Endothelial cell of umbilical vein (primary cell): ENCODE measurements at regions not wholly inside any gene's neighbourhood (a gene's known extent, or its start where the extent isn't known, plus 50 kb on each side); places are given as distances from the start of the nearest gene placed in this dataset.

Source experiments
- BruUV-seq: library from RNA; stranded (reverse); fragments of 400-500 nt; replicated peaks from 2 replicates; lab custom pipeline; 2021; lab: Mats Ljungman, UMichigan
- CTCF ChIA-PET: fragments of 300-600, 350-600 bp; sonication (Branson Sonifier 250); formaldehyde crosslinking; loops from one replicate; lab custom pipeline; 2021; ENCODE audit warnings: antibody characterized with exemption, inconsistent platforms; lab: Charles Lee
- POLR2A ChIA-PET: fragments of 300-600, 350-600 bp; sonication (Branson Sonifier 250); formaldehyde crosslinking; loops from one replicate; lab custom pipeline; 2021; ENCODE audit warnings: antibody characterized with exemption, inconsistent platforms; lab: Charles Lee
- DNase-seq: peaks from one replicate; pipeline ENCODE4 v3.0.0-alpha.2; 2011; ENCODE audit warnings: low read depth, low spot score
- FAIRE-seq: peaks from 2 replicates; lab custom pipeline; 2011; peaks lifted over from hg19 to GRCh38; lab: Jason Lieb, UNC
- H2AFZ ChIP-seq: 2 replicates; pipeline ENCODE4 v1.6.0; 2012; ENCODE audit warnings: low read depth, low read length, control low read depth, inconsistent platforms
- H3K27ac ChIP-seq: 2 replicates; pipeline ENCODE4 v1.5.1; 2011; ENCODE audit warnings: low read depth, mild to moderate bottlenecking, control low read depth, low read length, moderate library complexity; ENCODE audit not compliant: insufficient read depth
- H3K27me3 ChIP-seq, 2 experiments: 2 replicates each; pipeline versions ENCODE4 v1.6.0 to v1.6.1; 2011; ENCODE audit warnings: low read length in 2 of 2, mixed read lengths in 1 of 2; ENCODE audit not compliant: control insufficient read depth in 2 of 2, insufficient read depth in 2 of 2
- H3K36me3 ChIP-seq, 2 experiments: 2 replicates in 1 of 2; 3 replicates in 1 of 2; pipeline ENCODE4 v1.5.1; 2011; ENCODE audit warnings: low read length in 2 of 2, mild to moderate bottlenecking in 1 of 2, moderate library complexity in 1 of 2; ENCODE audit not compliant: control insufficient read depth in 2 of 2, insufficient read depth in 2 of 2; ENCODE audit errors: extremely low read depth in 1 of 2
- H3K4me1 ChIP-seq: 3 replicates; pipeline ENCODE4 v1.5.1; 2011; ENCODE audit warnings: mild to moderate bottlenecking, low read length; ENCODE audit not compliant: control insufficient read depth, insufficient read depth; ENCODE audit errors: extremely low read depth
- H3K4me2 ChIP-seq: 2 replicates; pipeline ENCODE4 v1.6.1; 2011; ENCODE audit warnings: low read length, control low read depth, mixed read lengths; ENCODE audit not compliant: insufficient read depth
- H3K4me3 ChIP-seq, 3 experiments: fragments of 200-600 bp in 1 of 3; sonication (generic), shearing (Covaris generic) in 1 of 3; replicated peaks in 1 of 3; 2 replicates each; pipeline ENCODE4 v1.5.1; 2011 to 2016; ENCODE audit warnings: control low read depth in 3 of 3, low read length in 3 of 3, mild to moderate bottlenecking in 2 of 3, inconsistent platforms in 1 of 3, low read depth in 1 of 3, moderate library complexity in 1 of 3; ENCODE audit not compliant: insufficient read depth in 1 of 3
- H3K79me2 ChIP-seq: 2 replicates; pipeline ENCODE4 v1.6.0; 2012; ENCODE audit warnings: low read length, inconsistent platforms; ENCODE audit not compliant: control insufficient read depth, insufficient read depth
- H3K9ac ChIP-seq: replicated peaks from 2 replicates; pipeline ENCODE3; 2011; ENCODE audit warnings: low read length, control low read depth; ENCODE audit not compliant: insufficient read depth; ENCODE audit errors: extremely low read depth
- H3K9me1 ChIP-seq: replicated peaks from 3 replicates; pipeline ENCODE4 v1.6.0; 2011; ENCODE audit warnings: mild to moderate bottlenecking, low read length; ENCODE audit not compliant: control insufficient read depth, insufficient read depth; ENCODE audit errors: extremely low read depth
- H3K9me3 ChIP-seq: replicated peaks from 2 replicates; pipeline ENCODE4 v1.5.1; 2012; ENCODE audit warnings: low read length, inconsistent platforms; ENCODE audit not compliant: control insufficient read depth, insufficient read depth
- H4K20me1 ChIP-seq: replicated peaks from 2 replicates; pipeline ENCODE3; 2011; ENCODE audit warnings: mild to moderate bottlenecking, low read length; ENCODE audit not compliant: control insufficient read depth, insufficient read depth; ENCODE audit errors: extremely low read depth
- EZH2 ChIP-seq: IDR thresholded peaks from 2 replicates; pipeline ENCODE4 v1.6.1; 2012; ENCODE audit warnings: borderline replicate concordance, low read depth, mild to moderate bottlenecking, moderate library complexity, low read length, inconsistent platforms; ENCODE audit not compliant: severe bottlenecking
- FOS ChIP-seq: IDR thresholded peaks from 2 replicates; pipeline ENCODE4 v1.6.1; 2011; ENCODE audit warnings: mild to moderate bottlenecking, low read length, moderate library complexity, borderline replicate concordance; ENCODE audit not compliant: insufficient read depth
- GATA2 ChIP-seq: IDR thresholded peaks from 2 replicates; pipeline ENCODE4 v1.7.0; 2011; ENCODE audit warnings: low read depth, mild to moderate bottlenecking, moderate library complexity, mixed read lengths, low read length; ENCODE audit not compliant: insufficient read length, insufficient read depth
- JUN ChIP-seq: IDR thresholded peaks from 2 replicates; pipeline ENCODE4 v1.6.1; 2011; ENCODE audit warnings: borderline replicate concordance, low read depth; ENCODE audit not compliant: insufficient read length, insufficient read depth
- MYC ChIP-seq: IDR thresholded peaks from one replicate; pipeline ENCODE4 v1.6.1; 2011; ENCODE audit warnings: mild to moderate bottlenecking, low read depth, low read length
- POLR2A ChIP-seq: IDR thresholded peaks from 2 replicates; pipeline ENCODE4 v1.6.1; 2012; ENCODE audit warnings: low read depth, mild to moderate bottlenecking, control low read depth, low read length
- POLR2AphosphoS5 ChIP-seq: IDR thresholded peaks from 2 replicates; pipeline ENCODE4 v1.6.1; 2012; ENCODE audit warnings: low read depth, mild to moderate bottlenecking, control low read depth, low read length, moderate library complexity; ENCODE audit not compliant: insufficient read depth
- dilution Hi-C: fragments of 300-500 bp; cut with MboI; formaldehyde crosslinking; loops from one replicate; pipeline ENCODE4 v1.15.0; 2019; ENCODE audit warnings: low sequenced_read_pairs; ENCODE audit not compliant: extremely low pct_ligation_motif_present
- intact Hi-C: fragments of 100-400 bp; cut with micrococcal nuclease; formaldehyde crosslinking; loops from one replicate; pipeline ENCODE4 v1.10.0; 2022
- TF ChIP-seq, protein P1 (sequence below): IDR thresholded peaks from 2 replicates; pipeline ENCODE4 v1.6.1; 2011; ENCODE audit not compliant: insufficient read depth, insufficient read length
- TF ChIP-seq, protein P2 (sequence below), 2 donors: IDR thresholded peaks; 1 replicate in 1 of 2; 2 replicates in 1 of 2; pipeline ENCODE4 v1.5.1; 2011; ENCODE audit warnings: low read length in 2 of 2, mild to moderate bottlenecking in 2 of 2, moderate library complexity in 2 of 2, control low read depth in 1 of 2, inconsistent platforms in 1 of 2, low read depth in 1 of 2; ENCODE audit not compliant: insufficient read depth in 1 of 2; ENCODE audit errors: extremely low read depth in 1 of 2

DNA sequence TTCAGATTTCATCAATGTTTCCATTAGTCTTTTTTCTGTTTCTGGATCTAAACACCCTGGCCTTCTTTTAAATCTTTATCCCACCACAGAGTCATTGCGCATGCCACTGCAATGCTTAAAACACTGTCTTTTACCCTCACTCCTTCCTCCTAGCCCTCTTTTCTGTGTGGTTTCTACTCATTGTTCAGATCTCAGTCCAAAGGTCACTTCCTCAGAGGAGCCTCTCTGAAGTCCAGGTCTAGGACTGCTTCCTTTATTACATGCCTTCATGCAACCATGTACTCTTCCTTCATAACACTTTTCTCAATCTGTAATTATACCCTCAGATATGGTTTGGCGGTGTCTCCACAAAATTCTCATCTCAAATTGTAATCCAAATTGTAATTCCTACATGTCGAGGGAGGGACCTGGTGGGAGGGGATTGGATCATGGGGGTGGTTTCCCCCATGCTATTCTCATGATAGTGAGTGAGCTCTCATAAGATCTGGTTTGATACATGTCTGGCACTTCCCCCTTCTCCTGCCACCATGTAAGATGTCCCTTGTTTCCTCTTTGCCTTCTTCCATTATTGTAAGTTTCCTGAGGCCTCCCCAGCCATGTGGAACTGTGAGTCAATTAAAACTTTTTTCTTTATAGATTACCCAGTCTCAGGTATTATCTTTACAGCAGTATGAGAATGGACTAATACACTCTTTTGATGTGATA is 808.9 kb downstream of the DIAPH3 start:
- H3K79me2 ChIP-seq, result no peaks in the 10 kb centered on the region
- H3K9me1 ChIP-seq, result no peaks in the 10 kb centered on the region
- no peak overlapping the region for H3K4me2 ChIP-seq
- no peak overlapping the region for H3K27ac ChIP-seq
- H3K9me3 ChIP-seq, result no peaks in the 10 kb centered on the region
- CTCF ChIA-PET, result no interaction called here
- H3K27me3 ChIP-seq, result peaks cover 0 to 3% of the 10 kb centered on the region in 2 experiments
- TF ChIP-seq POLR2A, result no peak
- TF ChIP-seq JUN, result no peak
- TF ChIP-seq FOS, result no peak
- TF ChIP-seq GATA2, result no peak
- TF ChIP-seq, protein P1, sequence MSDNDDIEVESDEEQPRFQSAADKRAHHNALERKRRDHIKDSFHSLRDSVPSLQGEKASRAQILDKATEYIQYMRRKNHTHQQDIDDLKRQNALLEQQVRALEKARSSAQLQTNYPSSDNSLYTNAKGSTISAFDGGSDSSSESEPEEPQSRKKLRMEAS, result no peak
- TF ChIP-seq, protein P2, sequence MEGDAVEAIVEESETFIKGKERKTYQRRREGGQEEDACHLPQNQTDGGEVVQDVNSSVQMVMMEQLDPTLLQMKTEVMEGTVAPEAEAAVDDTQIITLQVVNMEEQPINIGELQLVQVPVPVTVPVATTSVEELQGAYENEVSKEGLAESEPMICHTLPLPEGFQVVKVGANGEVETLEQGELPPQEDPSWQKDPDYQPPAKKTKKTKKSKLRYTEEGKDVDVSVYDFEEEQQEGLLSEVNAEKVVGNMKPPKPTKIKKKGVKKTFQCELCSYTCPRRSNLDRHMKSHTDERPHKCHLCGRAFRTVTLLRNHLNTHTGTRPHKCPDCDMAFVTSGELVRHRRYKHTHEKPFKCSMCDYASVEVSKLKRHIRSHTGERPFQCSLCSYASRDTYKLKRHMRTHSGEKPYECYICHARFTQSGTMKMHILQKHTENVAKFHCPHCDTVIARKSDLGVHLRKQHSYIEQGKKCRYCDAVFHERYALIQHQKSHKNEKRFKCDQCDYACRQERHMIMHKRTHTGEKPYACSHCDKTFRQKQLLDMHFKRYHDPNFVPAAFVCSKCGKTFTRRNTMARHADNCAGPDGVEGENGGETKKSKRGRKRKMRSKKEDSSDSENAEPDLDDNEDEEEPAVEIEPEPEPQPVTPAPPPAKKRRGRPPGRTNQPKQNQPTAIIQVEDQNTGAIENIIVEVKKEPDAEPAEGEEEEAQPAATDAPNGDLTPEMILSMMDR (IDR thresholded peaks at IDR 0.05; ENCODE audit: extremely low read depth in 1 of 2, insufficient read depth in 1 of 2, low read depth in 1 of 2, low read length in 2 of 2), result no peak
- TF ChIP-seq EZH2, result no peak
- TF ChIP-seq POLR2AphosphoS5, result no peak
- TF ChIP-seq MYC, result no peak
- POLR2A ChIA-PET, result no interaction called here
- no peak overlapping the region for H2AFZ ChIP-seq
- no peaks in the 10 kb centered on the region for H3K36me3 ChIP-seq
- intact Hi-C loops (no loop called here), dilution Hi-C loops (no loop called here)
- BruUV-seq, result no TSS peak
- H3K9ac ChIP-seq, result no peak overlapping the region
- FAIRE-seq, result no peak
- no peaks in the 10 kb centered on the region for H4K20me1 ChIP-seq
- no peak for DNase-seq
- peaks cover 20% of the 10 kb centered on the region for H3K4me1 ChIP-seq
- H3K4me3 ChIP-seq, result no peak overlapping the region
